SK-N-SH treated with all-trans-retinoic acid at 6 μM for 48 hours (cell line): ENCODE measurements at regions not wholly inside any gene's neighbourhood (a gene's known extent, or its start where the extent isn't known, plus 50 kb on each side); places are given as distances from the start of the nearest gene placed in this dataset.

Experiments
- ATAC-seq: fragments of 200-7000 bp; cut with Tn5 transposase; 3 replicates; pipeline ENCODE4 v1.9.1; 2020; ENCODE audit warnings: mild to moderate bottlenecking, moderate library complexity
- ARNTL ChIP-seq: fragments of 450-650 bp; formaldehyde crosslinking; IDR thresholded peaks from 2 replicates; pipeline ENCODE4 v1.5.0; 2020; ENCODE audit warnings: low read depth, mild to moderate bottlenecking, moderate library complexity, borderline replicate concordance
- BACH2 ChIP-seq: fragments of 250-450 bp; sonication (Bioruptor Pico); IDR thresholded peaks from 2 replicates; pipeline ENCODE4 v1.9.0; 2021; ENCODE audit warnings: mild to moderate bottlenecking, borderline replicate concordance
- CSDC2 ChIP-seq: fragments of 250-450 bp; sonication (Bioruptor Pico); IDR thresholded peaks from 2 replicates; pipeline ENCODE4 v1.5.0; 2020; ENCODE audit warnings: mild to moderate bottlenecking, moderate library complexity
- ESRRG ChIP-seq: fragments of 250-450 bp; sonication (Bioruptor Pico); IDR thresholded peaks from 2 replicates; pipeline ENCODE4 v1.6.1; 2021; ENCODE audit warnings: mild to moderate bottlenecking
- GLIS3 ChIP-seq: fragments of 250-450 bp; sonication (Bioruptor Pico); IDR thresholded peaks from 2 replicates; pipeline ENCODE4 v1.5.0; 2020; ENCODE audit warnings: mild to moderate bottlenecking, moderate library complexity
- ISL1 ChIP-seq: fragments of 250-450 bp; sonication (Bioruptor Pico); IDR thresholded peaks from 2 replicates; pipeline ENCODE4 v2.1.2; 2022; ENCODE audit warnings: mild to moderate bottlenecking, moderate library complexity
- OSR1 ChIP-seq: fragments of 250-450 bp; sonication (Bioruptor Pico); IDR thresholded peaks from 2 replicates; pipeline ENCODE4 v1.8.0; 2022; ENCODE audit warnings: moderate library complexity, mild to moderate bottlenecking, inconsistent platforms
- PPARA ChIP-seq: fragments of 250-450 bp; sonication (Bioruptor Pico); IDR thresholded peaks from 2 replicates; pipeline ENCODE4 v1.5.0; 2020; ENCODE audit warnings: mild to moderate bottlenecking, borderline replicate concordance
- RARB ChIP-seq: fragments of 250-450 bp; sonication (Bioruptor Pico); IDR thresholded peaks from 2 replicates; pipeline ENCODE4 v1.8.0; 2021; ENCODE audit warnings: mild to moderate bottlenecking, moderate library complexity
- SNAI2 ChIP-seq: fragments of 250-450 bp; sonication (Bioruptor Pico); IDR thresholded peaks from 2 replicates; pipeline ENCODE4 v1.5.0; 2020; ENCODE audit warnings: mild to moderate bottlenecking, moderate library complexity
- TOX ChIP-seq: fragments of 250-450 bp; sonication (Bioruptor Pico); IDR thresholded peaks from 2 replicates; pipeline ENCODE4 v1.8.0; 2021; ENCODE audit warnings: mild to moderate bottlenecking, moderate library complexity, borderline replicate concordance
- ZC3H10 ChIP-seq: fragments of 250-450 bp; sonication (Bioruptor Pico); IDR thresholded peaks from 2 replicates; pipeline ENCODE4 v1.5.1; 2021; ENCODE audit warnings: mild to moderate bottlenecking, moderate library complexity
- ZFP3 ChIP-seq: fragments of 250-450 bp; sonication (Bioruptor Pico); IDR thresholded peaks from 2 replicates; pipeline ENCODE4 v1.5.0; 2020; ENCODE audit warnings: mild to moderate bottlenecking, moderate library complexity
- ZFP30 ChIP-seq: fragments of 450-650 bp; formaldehyde crosslinking; IDR thresholded peaks from 2 replicates; pipeline ENCODE4 v1.5.0; 2022; ENCODE audit warnings: mild to moderate bottlenecking, moderate library complexity
- ZNF565 ChIP-seq: fragments of 450-650 bp; formaldehyde crosslinking; conservative IDR thresholded peaks from 2 replicates; pipeline ENCODE4 v1.5.0; 2020; ENCODE audit warnings: low read depth, mild to moderate bottlenecking, moderate library complexity
- ZNF70 ChIP-seq: fragments of 450-650 bp; formaldehyde crosslinking; IDR thresholded peaks from 2 replicates; pipeline ENCODE4 v1.5.0; 2020; ENCODE audit warnings: mild to moderate bottlenecking, moderate library complexity
- ZNF8 ChIP-seq: fragments of 450-650 bp; formaldehyde crosslinking; IDR thresholded peaks from 2 replicates; pipeline ENCODE4 v1.5.0; 2020; ENCODE audit warnings: mild to moderate bottlenecking, moderate library complexity
- TF ChIP-seq, protein P1 (sequence below): fragments of 250-450 bp; sonication (Bioruptor Pico); IDR thresholded peaks from 2 replicates; pipeline ENCODE4 v1.5.1; 2020; ENCODE audit warnings: low read depth, mild to moderate bottlenecking, moderate library complexity
- TF ChIP-seq, protein P2 (sequence below): fragments of 250-450 bp; sonication (Bioruptor Pico); IDR thresholded peaks from 2 replicates; pipeline ENCODE4 v1.5.1; 2021; ENCODE audit warnings: mild to moderate bottlenecking, moderate library complexity
- TF ChIP-seq, protein P3 (sequence below): fragments of 250-450 bp; sonication (Bioruptor Pico); IDR thresholded peaks from 2 replicates; pipeline ENCODE4 v1.5.0; 2020; ENCODE audit warnings: mild to moderate bottlenecking, moderate library complexity
- TF ChIP-seq, protein P4 (sequence below): fragments of 250-450 bp; sonication (Bioruptor Pico); IDR thresholded peaks from 2 replicates; pipeline ENCODE4 v1.8.0; 2020; ENCODE audit warnings: mild to moderate bottlenecking, moderate library complexity, borderline replicate concordance
- TF ChIP-seq, protein P5 (sequence below): fragments of 250-450 bp; sonication (Bioruptor Pico); IDR thresholded peaks from 2 replicates; pipeline ENCODE4 v1.8.0; 2021; ENCODE audit warnings: low read depth, mild to moderate bottlenecking, moderate library complexity, borderline replicate concordance

DNA sequence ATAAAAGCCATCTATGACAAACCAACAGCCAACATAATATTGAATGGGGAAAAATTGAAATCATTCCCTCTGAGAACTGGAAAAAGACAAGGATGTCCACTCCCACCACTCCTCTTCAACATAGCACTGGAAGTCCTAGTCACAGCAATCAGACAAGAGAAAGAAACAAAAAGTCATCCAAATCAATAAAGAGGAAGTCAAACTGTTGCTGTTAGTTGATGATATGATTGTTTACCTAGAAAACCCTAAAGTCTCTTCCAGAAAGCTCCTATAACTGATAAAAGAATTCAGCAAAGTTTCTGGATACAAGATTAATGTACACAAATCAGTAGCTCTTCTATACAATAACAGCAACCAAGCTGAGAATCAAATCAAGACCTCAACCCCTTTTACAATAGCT, 285.1 kb upstream of the PHF14 start:
- no peak for ATAC-seq
- TF ChIP-seq GLIS3 (CRISPR knock-in tag) (no peak), ZFP3 (CRISPR knock-in tag) (no peak), CSDC2 (CRISPR knock-in tag) (no peak), RARB (CRISPR knock-in tag) (no peak), ZFP30 (CRISPR knock-in tag) (no peak)
- TF ChIP-seq, protein P1, sequence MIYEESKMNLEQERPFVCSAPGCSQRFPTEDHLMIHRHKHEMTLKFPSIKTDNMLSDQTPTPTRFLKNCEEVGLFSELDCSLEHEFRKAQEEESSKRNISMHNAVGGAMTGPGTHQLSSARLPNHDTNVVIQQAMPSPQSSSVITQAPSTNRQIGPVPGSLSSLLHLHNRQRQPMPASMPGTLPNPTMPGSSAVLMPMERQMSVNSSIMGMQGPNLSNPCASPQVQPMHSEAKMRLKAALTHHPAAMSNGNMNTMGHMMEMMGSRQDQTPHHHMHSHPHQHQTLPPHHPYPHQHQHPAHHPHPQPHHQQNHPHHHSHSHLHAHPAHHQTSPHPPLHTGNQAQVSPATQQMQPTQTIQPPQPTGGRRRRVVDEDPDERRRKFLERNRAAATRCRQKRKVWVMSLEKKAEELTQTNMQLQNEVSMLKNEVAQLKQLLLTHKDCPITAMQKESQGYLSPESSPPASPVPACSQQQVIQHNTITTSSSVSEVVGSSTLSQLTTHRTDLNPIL (CRISPR knock-in tag) = no peak
- TF ChIP-seq, protein P2, sequence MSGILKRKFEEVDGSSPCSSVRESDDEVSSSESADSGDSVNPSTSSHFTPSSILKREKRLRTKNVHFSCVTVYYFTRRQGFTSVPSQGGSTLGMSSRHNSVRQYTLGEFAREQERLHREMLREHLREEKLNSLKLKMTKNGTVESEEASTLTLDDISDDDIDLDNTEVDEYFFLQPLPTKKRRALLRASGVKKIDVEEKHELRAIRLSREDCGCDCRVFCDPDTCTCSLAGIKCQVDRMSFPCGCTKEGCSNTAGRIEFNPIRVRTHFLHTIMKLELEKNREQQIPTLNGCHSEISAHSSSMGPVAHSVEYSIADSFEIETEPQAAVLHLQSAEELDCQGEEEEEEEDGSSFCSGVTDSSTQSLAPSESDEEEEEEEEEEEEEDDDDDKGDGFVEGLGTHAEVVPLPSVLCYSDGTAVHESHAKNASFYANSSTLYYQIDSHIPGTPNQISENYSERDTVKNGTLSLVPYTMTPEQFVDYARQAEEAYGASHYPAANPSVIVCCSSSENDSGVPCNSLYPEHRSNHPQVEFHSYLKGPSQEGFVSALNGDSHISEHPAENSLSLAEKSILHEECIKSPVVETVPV (CRISPR knock-in tag) = no peak

DNA sequence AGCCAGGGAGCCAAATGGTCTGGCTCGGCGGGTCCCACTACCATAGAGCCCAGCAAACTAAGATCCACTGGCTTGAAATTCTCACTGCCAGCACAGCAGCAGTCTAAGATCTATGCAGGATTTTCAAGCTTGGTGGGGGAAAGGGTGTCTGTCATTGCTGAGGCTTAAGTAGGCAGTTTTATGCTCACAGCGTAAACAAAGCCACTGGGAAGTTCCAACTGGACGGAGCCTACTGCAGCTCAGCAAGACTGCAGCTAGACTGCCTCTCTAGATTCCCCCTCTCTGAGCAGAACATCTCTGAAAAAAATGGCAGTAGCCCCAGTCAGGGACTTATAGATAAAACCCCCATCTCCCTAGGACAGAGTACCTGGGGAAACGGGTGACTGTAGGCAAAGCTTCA, 277.6 kb upstream of the PHF14 start:
- no peak for ATAC-seq
- no peak for TF ChIP-seq ZNF8
- TF ChIP-seq ISL1 (CRISPR knock-in tag) = no peak
- TF ChIP-seq ZFP30 (CRISPR knock-in tag) = no peak
- no peak for TF ChIP-seq ZNF565 (CRISPR knock-in tag)
- TF ChIP-seq, protein P3, sequence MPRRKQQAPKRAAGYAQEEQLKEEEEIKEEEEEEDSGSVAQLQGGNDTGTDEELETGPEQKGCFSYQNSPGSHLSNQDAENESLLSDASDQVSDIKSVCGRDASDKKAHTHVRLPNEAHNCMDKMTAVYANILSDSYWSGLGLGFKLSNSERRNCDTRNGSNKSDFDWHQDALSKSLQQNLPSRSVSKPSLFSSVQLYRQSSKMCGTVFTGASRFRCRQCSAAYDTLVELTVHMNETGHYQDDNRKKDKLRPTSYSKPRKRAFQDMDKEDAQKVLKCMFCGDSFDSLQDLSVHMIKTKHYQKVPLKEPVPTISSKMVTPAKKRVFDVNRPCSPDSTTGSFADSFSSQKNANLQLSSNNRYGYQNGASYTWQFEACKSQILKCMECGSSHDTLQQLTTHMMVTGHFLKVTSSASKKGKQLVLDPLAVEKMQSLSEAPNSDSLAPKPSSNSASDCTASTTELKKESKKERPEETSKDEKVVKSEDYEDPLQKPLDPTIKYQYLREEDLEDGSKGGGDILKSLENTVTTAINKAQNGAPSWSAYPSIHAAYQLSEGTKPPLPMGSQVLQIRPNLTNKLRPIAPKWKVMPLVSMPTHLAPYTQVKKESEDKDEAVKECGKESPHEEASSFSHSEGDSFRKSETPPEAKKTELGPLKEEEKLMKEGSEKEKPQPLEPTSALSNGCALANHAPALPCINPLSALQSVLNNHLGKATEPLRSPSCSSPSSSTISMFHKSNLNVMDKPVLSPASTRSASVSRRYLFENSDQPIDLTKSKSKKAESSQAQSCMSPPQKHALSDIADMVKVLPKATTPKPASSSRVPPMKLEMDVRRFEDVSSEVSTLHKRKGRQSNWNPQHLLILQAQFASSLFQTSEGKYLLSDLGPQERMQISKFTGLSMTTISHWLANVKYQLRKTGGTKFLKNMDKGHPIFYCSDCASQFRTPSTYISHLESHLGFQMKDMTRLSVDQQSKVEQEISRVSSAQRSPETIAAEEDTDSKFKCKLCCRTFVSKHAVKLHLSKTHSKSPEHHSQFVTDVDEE (CRISPR knock-in tag) = no peak
- no peak for TF ChIP-seq PPARA (CRISPR knock-in tag)
- no peak for TF ChIP-seq RARB (CRISPR knock-in tag)
- TF ChIP-seq GLIS3 (CRISPR knock-in tag) = no peak
- TF ChIP-seq, protein P4, sequence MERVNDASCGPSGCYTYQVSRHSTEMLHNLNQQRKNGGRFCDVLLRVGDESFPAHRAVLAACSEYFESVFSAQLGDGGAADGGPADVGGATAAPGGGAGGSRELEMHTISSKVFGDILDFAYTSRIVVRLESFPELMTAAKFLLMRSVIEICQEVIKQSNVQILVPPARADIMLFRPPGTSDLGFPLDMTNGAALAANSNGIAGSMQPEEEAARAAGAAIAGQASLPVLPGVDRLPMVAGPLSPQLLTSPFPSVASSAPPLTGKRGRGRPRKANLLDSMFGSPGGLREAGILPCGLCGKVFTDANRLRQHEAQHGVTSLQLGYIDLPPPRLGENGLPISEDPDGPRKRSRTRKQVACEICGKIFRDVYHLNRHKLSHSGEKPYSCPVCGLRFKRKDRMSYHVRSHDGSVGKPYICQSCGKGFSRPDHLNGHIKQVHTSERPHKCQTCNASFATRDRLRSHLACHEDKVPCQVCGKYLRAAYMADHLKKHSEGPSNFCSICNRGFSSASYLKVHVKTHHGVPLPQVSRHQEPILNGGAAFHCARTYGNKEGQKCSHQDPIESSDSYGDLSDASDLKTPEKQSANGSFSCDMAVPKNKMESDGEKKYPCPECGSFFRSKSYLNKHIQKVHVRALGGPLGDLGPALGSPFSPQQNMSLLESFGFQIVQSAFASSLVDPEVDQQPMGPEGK = no peak
- TF ChIP-seq, all 23 proteins: peak for 0

DNA sequence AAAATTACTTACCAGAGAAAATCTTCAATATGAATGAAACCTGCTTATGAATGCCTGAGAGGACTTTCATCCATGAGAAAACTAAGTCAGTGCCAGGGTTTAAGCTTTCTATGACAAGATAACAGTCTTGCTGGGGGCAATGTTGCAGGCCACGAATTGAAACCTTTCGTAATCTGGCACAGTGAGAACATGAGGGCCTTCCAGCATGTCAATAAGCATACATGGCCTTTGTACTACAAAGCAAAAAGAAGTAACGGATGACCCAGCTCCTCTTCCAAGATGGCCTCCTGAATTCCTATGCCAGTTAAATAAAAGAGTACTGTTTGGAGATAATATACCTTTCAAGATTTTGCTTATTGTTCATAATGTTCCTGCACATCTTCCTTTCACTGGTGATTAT, 270.6 kb upstream of the PHF14 start:
- TF ChIP-seq GLIS3 (CRISPR knock-in tag) (no peak), ESRRG (CRISPR knock-in tag) (no peak), SNAI2 (CRISPR knock-in tag) (no peak), BACH2 (CRISPR knock-in tag) (no peak), ZNF8 (no peak), PPARA (CRISPR knock-in tag) (no peak), ZNF565 (CRISPR knock-in tag) (no peak), OSR1 (CRISPR knock-in tag) (no peak), TOX (CRISPR knock-in tag) (no peak), ARNTL (CRISPR knock-in tag) (no peak), ISL1 (CRISPR knock-in tag) (no peak), ZC3H10 (CRISPR knock-in tag) (no peak), ZFP30 (CRISPR knock-in tag) (no peak), RARB (CRISPR knock-in tag) (no peak), ZNF70 (CRISPR knock-in tag) (no peak)
- TF ChIP-seq, protein P5, sequence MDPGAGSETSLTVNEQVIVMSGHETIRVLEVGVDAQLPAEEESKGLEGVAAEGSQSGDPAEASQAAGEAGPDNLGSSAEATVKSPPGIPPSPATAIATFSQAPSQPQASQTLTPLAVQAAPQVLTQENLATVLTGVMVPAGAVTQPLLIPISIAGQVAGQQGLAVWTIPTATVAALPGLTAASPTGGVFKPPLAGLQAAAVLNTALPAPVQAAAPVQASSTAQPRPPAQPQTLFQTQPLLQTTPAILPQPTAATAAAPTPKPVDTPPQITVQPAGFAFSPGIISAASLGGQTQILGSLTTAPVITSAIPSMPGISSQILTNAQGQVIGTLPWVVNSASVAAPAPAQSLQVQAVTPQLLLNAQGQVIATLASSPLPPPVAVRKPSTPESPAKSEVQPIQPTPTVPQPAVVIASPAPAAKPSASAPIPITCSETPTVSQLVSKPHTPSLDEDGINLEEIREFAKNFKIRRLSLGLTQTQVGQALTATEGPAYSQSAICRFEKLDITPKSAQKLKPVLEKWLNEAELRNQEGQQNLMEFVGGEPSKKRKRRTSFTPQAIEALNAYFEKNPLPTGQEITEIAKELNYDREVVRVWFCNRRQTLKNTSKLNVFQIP = no peak
- TF ChIP-seq, protein P4 = no peak
- TF ChIP-seq, protein P1 (CRISPR knock-in tag) = no peak
- TF ChIP-seq, protein P3 (CRISPR knock-in tag) = no peak
- no peak for ATAC-seq
